Ishikawa (cell line): ENCODE measurements at regions not wholly inside any gene's neighbourhood (a gene's known extent, or its start where the extent isn't known, plus 50 kb on each side); places are given as distances from the start of the nearest gene placed in this dataset.

ENCODE experiments used
- EGR1 ChIP-seq: IDR thresholded peaks from 2 replicates; pipeline ENCODE4 v1.6.1; 2012
- EP300 ChIP-seq: IDR thresholded peaks from 2 replicates; pipeline ENCODE4 v1.6.1; 2012; ENCODE audit warnings: borderline replicate concordance
- NFIC ChIP-seq: IDR thresholded peaks from 2 replicates; pipeline ENCODE4 v1.6.1; 2012
- TAF1 ChIP-seq: IDR thresholded peaks from 2 replicates; pipeline ENCODE4 v1.6.1; 2012; ENCODE audit warnings: low read depth, mild to moderate bottlenecking
- YY1 ChIP-seq: IDR thresholded peaks from 2 replicates; pipeline ENCODE4 v1.6.1; 2012; ENCODE audit warnings: low read depth
- TF ChIP-seq, protein P1 (sequence below): IDR thresholded peaks from 2 replicates; pipeline ENCODE4 v1.6.1; 2012; ENCODE audit warnings: low read depth, mild to moderate bottlenecking
- TF ChIP-seq, protein P2 (sequence below): IDR thresholded peaks from 2 replicates; pipeline ENCODE4 v1.6.1; 2012
- TF ChIP-seq, protein P3 (sequence below): IDR thresholded peaks from 2 replicates; pipeline ENCODE4 v1.6.1; 2012

DNA sequence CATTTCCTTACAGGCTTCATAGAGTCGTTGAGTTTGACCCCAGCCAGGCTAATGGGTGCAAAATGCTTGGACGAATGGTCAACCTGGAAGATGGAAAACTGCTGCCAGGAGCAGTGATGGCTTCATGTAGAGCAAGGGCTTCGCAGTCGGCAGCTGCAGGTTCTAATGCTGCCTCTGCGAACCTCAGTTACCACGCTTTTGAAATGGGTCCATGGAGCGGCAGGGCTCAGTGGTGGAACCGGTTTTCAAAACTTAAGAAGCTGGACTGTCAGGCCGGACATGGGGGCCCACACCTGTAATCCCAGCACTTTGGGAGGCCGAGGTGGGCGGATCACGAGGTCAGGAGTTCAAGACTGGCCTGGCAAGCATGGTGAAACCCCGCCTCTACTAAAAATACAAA lies 55.9 kb upstream of the PRR5 start:
- TF ChIP-seq NFIC (no peak), EP300 (no peak), EGR1 (no peak), YY1 (no peak), TAF1 (no peak)
- TF ChIP-seq, protein P1, sequence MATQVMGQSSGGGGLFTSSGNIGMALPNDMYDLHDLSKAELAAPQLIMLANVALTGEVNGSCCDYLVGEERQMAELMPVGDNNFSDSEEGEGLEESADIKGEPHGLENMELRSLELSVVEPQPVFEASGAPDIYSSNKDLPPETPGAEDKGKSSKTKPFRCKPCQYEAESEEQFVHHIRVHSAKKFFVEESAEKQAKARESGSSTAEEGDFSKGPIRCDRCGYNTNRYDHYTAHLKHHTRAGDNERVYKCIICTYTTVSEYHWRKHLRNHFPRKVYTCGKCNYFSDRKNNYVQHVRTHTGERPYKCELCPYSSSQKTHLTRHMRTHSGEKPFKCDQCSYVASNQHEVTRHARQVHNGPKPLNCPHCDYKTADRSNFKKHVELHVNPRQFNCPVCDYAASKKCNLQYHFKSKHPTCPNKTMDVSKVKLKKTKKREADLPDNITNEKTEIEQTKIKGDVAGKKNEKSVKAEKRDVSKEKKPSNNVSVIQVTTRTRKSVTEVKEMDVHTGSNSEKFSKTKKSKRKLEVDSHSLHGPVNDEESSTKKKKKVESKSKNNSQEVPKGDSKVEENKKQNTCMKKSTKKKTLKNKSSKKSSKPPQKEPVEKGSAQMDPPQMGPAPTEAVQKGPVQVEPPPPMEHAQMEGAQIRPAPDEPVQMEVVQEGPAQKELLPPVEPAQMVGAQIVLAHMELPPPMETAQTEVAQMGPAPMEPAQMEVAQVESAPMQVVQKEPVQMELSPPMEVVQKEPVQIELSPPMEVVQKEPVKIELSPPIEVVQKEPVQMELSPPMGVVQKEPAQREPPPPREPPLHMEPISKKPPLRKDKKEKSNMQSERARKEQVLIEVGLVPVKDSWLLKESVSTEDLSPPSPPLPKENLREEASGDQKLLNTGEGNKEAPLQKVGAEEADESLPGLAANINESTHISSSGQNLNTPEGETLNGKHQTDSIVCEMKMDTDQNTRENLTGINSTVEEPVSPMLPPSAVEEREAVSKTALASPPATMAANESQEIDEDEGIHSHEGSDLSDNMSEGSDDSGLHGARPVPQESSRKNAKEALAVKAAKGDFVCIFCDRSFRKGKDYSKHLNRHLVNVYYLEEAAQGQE = no peak
- TF ChIP-seq, protein P2, sequence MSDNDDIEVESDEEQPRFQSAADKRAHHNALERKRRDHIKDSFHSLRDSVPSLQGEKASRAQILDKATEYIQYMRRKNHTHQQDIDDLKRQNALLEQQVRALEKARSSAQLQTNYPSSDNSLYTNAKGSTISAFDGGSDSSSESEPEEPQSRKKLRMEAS = no peak
- TF ChIP-seq, protein P3, sequence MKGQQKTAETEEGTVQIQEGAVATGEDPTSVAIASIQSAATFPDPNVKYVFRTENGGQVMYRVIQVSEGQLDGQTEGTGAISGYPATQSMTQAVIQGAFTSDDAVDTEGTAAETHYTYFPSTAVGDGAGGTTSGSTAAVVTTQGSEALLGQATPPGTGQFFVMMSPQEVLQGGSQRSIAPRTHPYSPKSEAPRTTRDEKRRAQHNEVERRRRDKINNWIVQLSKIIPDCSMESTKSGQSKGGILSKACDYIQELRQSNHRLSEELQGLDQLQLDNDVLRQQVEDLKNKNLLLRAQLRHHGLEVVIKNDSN = no peak
